ENCODE measurements at regions not wholly inside any gene's neighbourhood (a gene's known extent, or its start where the extent isn't known, plus 50 kb on each side); places are given as distances from the start of the nearest gene placed in this dataset.

- TF ChIP-seq CTCF (conservative IDR thresholded peaks at IDR 0.05; ENCODE audit: low read length) = no peak
- no peak for TF ChIP-seq EZH2phosphoT487 (IDR thresholded peaks at IDR 0.05; ENCODE audit: borderline replicate concordance)
Observed at GRCh38 chr22:49306632-49307480, 520.8 kb downstream of the BRD1 start.
